ENCODE measurements at regions not wholly inside any gene's neighbourhood (a gene's known extent, or its start where the extent isn't known, plus 50 kb on each side); places are given as distances from the start of the nearest gene placed in this dataset.

DNA sequence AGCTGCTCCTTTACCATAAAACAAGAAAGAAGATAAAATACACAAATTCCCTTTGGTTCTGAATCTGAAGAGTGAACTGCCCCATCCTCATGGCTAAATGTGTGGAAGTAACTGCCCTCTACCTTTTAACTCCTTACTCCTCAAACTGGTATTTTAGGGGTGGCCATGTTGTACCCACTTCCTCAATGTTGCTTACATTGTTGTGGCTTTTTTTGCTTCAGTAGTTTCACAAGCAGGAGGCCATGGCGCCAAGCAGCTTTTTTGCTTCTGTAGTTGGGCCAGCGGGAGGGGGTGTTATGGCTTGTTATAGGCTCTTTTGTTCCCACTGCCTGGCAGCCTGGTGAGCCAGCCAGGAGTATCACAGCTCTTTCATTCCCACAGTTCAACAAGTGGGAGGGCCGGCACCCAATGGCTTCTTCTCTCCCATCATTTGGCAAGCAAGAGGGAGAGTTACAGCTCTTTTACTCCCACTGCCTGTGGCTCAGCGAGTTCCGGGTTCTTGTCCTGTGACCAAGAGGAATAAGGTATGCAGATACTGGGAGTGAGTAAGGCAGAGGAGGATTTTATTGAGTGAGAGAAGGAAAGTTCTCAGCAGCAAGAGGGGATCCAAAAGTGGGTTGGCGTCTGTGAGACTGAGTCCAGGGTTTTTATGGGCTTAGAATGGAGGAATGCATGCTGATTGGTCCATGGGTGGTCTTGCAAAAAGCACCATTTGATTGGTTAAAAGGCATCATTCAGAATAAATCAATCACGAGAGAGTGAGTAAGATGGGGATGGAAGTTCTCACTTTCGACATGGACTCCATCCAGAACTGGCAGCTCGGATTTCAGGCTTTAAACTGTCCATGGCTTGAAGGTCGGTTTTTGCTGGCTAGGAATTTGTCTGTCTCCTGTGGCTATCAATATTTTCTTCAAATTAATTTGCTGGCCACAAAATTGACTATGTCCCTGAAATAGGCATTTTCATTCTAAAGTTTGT lies 429.6 kb downstream of the HLX start:
- H3K36me3 Mint-ChIP-seq, result no peaks in the 10 kb centered on the region
- DNase-seq (ENCODE audit: extremely low spot score, unreplicated experiment), result no peak
- TF ChIP-seq, protein P1, sequence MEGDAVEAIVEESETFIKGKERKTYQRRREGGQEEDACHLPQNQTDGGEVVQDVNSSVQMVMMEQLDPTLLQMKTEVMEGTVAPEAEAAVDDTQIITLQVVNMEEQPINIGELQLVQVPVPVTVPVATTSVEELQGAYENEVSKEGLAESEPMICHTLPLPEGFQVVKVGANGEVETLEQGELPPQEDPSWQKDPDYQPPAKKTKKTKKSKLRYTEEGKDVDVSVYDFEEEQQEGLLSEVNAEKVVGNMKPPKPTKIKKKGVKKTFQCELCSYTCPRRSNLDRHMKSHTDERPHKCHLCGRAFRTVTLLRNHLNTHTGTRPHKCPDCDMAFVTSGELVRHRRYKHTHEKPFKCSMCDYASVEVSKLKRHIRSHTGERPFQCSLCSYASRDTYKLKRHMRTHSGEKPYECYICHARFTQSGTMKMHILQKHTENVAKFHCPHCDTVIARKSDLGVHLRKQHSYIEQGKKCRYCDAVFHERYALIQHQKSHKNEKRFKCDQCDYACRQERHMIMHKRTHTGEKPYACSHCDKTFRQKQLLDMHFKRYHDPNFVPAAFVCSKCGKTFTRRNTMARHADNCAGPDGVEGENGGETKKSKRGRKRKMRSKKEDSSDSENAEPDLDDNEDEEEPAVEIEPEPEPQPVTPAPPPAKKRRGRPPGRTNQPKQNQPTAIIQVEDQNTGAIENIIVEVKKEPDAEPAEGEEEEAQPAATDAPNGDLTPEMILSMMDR (conservative IDR thresholded peaks at IDR 0.05), result no peak
- H3K9me3 Mint-ChIP-seq, result no peaks in the 10 kb centered on the region
- no peak overlapping the region for H3K27ac Mint-ChIP-seq
- no peak overlapping the region for H3K4me3 Mint-ChIP-seq
- peaks cover 5% of the 10 kb centered on the region for H3K4me1 Mint-ChIP-seq (ENCODE audit: unreplicated experiment)
- peaks cover 12% of the 10 kb centered on the region for H3K27me3 Mint-ChIP-seq

DNA sequence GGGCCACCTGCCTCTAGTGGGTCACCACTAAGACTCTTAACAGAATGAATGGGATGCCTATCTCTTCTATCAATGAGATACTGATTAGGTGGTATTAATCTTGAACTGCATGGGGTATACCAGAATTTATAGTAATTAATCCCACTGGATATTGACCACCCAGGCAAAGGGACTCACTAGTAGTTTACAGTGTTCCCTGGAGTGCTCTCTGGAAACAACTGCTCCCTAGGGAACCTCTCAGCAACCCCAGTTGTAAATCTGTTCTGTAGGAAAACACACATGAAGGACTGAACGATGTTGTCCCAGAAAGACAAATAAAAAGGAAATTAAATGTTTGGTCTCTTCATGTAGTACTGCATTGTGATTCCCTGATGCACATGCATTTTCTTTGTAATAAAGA lies 430.5 kb downstream of the HLX start:
- DNase-seq (ENCODE audit: extremely low spot score, unreplicated experiment), result no peak
- H3K27ac Mint-ChIP-seq, result no peak overlapping the region
- TF ChIP-seq, protein P1 (conservative IDR thresholded peaks at IDR 0.05), result no peak
- H3K4me3 Mint-ChIP-seq, result no peak overlapping the region
- no peaks in the 10 kb centered on the region for H3K9me3 Mint-ChIP-seq
- H3K4me1 Mint-ChIP-seq (ENCODE audit: unreplicated experiment), result peaks cover 5% of the 10 kb centered on the region
- no peaks in the 10 kb centered on the region for H3K36me3 Mint-ChIP-seq
- peaks cover 9% of the 10 kb centered on the region for H3K27me3 Mint-ChIP-seq

DNA sequence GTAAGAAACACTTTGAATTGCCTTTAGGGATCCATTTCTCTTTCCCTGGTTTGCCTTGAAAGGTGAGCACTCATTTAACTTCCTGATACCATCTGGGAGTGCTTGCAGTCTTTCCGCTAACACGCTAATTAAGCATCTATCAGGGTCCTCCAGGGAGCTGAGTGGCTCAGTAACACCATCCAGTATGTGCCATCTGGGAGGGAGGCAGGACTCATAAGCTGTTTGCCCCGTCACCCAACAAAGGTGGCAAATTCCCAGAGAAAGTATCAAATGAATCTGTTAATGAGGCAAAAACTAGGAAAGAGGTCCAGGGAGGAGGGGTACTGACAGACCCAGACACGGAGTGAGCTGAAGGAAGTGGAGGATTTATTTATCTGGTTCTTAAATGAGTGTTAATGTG lies 430.9 kb downstream of the HLX start:
- TF ChIP-seq, protein P1 (conservative IDR thresholded peaks at IDR 0.05), result no peak
- H3K4me3 Mint-ChIP-seq, result no peak overlapping the region
- H3K4me1 Mint-ChIP-seq (ENCODE audit: unreplicated experiment), result peaks cover 5% of the 10 kb centered on the region
- H3K27ac Mint-ChIP-seq, result no peak overlapping the region
- no peak for DNase-seq (ENCODE audit: extremely low spot score, unreplicated experiment)
- H3K27me3 Mint-ChIP-seq, result peaks cover 8% of the 10 kb centered on the region
- no peaks in the 10 kb centered on the region for H3K9me3 Mint-ChIP-seq
- no peaks in the 10 kb centered on the region for H3K36me3 Mint-ChIP-seq

DNA sequence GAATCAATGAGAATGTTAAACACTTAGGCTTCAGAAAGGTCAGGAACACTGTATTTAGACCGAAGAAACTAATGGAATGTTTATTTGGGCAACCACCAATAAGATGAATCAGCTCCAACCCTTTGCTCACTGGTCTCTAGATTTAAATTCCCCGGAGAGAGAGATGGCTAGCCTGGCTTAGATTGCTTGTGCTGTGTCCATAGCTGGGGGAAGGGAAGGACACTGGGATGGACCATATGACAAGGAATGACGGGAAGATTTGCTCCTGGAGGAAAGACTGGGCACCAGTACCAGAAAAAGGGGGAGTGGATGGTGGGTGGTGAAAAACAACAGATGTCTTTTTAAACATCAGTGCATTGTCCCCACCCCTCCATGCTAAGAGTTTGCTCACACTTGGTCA lies 426.6 kb downstream of the DUSP10 start:
- peaks cover 5% of the 10 kb centered on the region for H3K27me3 Mint-ChIP-seq
- H3K4me1 Mint-ChIP-seq (ENCODE audit: unreplicated experiment), result peaks cover 1% of the 10 kb centered on the region
- no peaks in the 10 kb centered on the region for H3K36me3 Mint-ChIP-seq
- H3K4me3 Mint-ChIP-seq, result no peak overlapping the region
- DNase-seq (ENCODE audit: extremely low spot score, unreplicated experiment), result no peak
- TF ChIP-seq, protein P1 (conservative IDR thresholded peaks at IDR 0.05), result no peak
- no peak overlapping the region for H3K27ac Mint-ChIP-seq
- no peaks in the 10 kb centered on the region for H3K9me3 Mint-ChIP-seq

DNA sequence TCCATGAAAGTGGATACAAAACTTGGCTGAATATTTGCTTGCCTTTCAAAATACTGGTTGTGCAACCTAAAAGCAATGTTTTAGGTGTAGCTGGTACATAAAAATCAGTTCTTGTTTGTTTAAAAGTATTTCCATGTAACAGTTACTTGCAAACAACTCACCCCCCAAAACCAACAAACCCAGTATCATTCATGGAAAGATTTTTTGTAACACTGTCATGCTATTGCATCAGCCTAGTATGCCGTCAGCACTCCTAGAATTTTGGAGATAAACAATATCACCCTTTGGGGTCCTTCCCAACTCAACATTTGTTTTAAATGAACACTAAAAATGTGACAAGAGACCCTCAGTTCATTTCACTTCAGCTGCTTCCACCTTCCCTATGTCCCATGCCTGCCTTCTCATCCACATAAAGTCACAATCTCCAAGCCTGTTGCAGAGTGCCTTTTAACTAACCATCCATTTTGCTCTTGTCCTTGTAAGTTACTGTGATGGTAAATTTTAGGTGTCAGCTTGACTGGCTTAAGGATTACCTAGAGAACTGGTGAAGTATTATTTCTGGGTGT lies 425.3 kb downstream of the DUSP10 start:
- H3K9me3 Mint-ChIP-seq, result peaks cover 4% of the 10 kb centered on the region
- no peak overlapping the region for H3K27ac Mint-ChIP-seq
- DNase-seq (ENCODE audit: extremely low spot score, unreplicated experiment), result no peak
- H3K27me3 Mint-ChIP-seq, result peaks cover 8% of the 10 kb centered on the region
- no peaks in the 10 kb centered on the region for H3K4me1 Mint-ChIP-seq (ENCODE audit: unreplicated experiment)
- TF ChIP-seq, protein P1 (conservative IDR thresholded peaks at IDR 0.05), result no peak
- no peaks in the 10 kb centered on the region for H3K36me3 Mint-ChIP-seq
- H3K4me3 Mint-ChIP-seq, result no peak overlapping the region

Measured in type B pancreatic cell (in vitro differentiated cells).